ENCODE measurements at regions not wholly inside any gene's neighbourhood (a gene's known extent, or its start where the extent isn't known, plus 50 kb on each side); places are given as distances from the start of the nearest gene placed in this dataset.

DNA sequence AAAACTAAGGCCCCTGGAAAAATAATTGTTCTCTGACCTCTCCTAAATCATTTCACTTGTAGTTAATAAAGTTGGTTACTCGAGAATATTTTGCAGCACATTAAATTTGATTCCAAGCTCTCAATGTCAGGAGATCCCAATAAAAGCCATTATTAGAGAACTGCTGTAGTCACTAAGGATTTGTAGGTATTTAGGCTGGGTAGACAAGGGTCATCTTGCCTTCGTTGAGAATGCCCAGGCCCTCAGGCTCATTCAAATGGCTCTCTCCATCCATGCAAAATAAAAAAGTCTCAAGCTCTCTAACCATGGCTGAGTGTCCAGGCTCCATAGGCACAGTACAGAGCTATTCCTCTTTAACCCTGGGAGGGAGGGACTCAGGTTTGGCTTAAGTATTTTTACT is 117.0 kb upstream of the HMGCLL1 start:
- TF ChIP-seq ZNF274 (IDR thresholded peaks at IDR 0.05; ENCODE audit: low read depth, low read length) (no peak), YY1 (IDR thresholded peaks at IDR 0.05; ENCODE audit: insufficient read depth, insufficient read length) (no peak)
